Subcutaneous abdominal adipose tissue (tissue), 5 donors: ENCODE measurements at regions not wholly inside any gene's neighbourhood (a gene's known extent, or its start where the extent isn't known, plus 50 kb on each side); places are given as distances from the start of the nearest gene placed in this dataset.

Experiments
- H3K27ac ChIP-seq: one replicate; pipeline ENCODE4 v1.7.0; 2013; ENCODE audit warnings: low read depth, mild to moderate bottlenecking, inconsistent platforms, low read length, moderate library complexity
- H3K27me3 ChIP-seq, 5 donors: one replicate each; pipeline ENCODE4 v1.7.0; 2013; ENCODE audit warnings: low read length in 5 of 5, inconsistent platforms in 1 of 5; ENCODE audit not compliant: control insufficient read depth in 5 of 5, insufficient read depth in 4 of 5
- H3K36me3 ChIP-seq, 5 donors: one replicate each; pipeline ENCODE4 v1.7.0; 2013; ENCODE audit warnings: low read length in 5 of 5; ENCODE audit not compliant: control insufficient read depth in 5 of 5, insufficient read depth in 5 of 5
- H3K4me1 ChIP-seq, 5 donors: one replicate each; pipeline ENCODE4 v1.7.0; 2013; ENCODE audit warnings: low read length in 5 of 5, mild to moderate bottlenecking in 3 of 5, moderate library complexity in 1 of 5; ENCODE audit not compliant: control insufficient read depth in 5 of 5, insufficient read depth in 5 of 5
- H3K4me3 ChIP-seq, 5 donors: one replicate each; pipeline ENCODE4 v1.7.0; 2013; ENCODE audit warnings: low read length in 5 of 5, low read depth in 1 of 5
- H3K9ac ChIP-seq, 5 donors: one replicate each; pipeline ENCODE4 v1.7.0; 2013; ENCODE audit warnings: low read length in 5 of 5, mild to moderate bottlenecking in 4 of 5, moderate library complexity in 3 of 5
- H3K9me3 ChIP-seq, 5 donors: one replicate each; pipeline ENCODE4 v1.7.0; 2013; ENCODE audit warnings: low read length in 5 of 5; ENCODE audit not compliant: control insufficient read depth in 5 of 5
- donor health status: healthy.
- donor health status: healthy.
- donor health status: healthy.
- donor health status: healthy.
- donor health status: healthy.

DNA sequence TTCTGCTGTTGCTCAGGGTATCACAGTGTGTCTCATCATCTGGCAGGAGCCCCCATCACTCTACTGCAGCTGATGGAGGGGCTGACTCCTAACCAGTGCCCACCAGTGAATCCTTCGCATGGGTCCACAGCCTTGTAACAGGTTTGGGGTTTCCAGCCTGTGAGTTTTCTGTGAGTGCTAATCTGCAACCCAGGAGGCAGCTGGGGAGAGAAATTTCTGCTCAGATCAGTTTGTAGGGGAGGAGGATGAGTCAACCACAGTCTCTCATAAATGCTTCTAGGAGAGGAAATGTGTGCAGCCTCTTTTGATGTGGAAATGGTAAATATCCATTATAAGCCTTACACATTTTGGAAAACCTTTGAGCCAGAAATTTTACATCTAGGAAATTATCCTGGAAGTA lies 871.3 kb downstream of the AACS start:
- Histone ChIP-seq H3K9ac (no peak overlapping the region), H3K9me3 (peaks cover 0 to 5% (median 0%) of the 10 kb centered on the region in 5 donors), H3K27me3 (peaks cover 0 to 3% (median 0%) of the 10 kb centered on the region in 5 donors)

DNA sequence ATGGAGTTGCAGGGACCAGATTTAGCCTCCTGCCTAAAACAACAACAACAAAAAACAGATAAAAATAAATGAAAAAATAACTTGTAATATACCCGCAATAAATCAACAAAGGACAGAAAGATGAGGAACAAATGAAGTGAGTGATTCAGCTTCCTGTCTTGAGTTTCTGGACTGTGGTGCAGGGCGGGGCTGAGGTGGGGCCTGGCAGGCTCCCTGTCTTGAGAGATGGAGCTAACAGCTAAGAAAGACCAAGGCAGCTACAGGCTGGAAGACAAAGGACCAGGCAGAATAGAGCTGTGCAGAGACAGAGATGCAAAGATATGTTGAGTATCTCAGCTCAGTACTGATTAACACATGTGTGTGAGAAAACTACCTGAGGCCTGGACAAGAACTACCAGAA lies 879.2 kb downstream of the AACS start:
- Histone ChIP-seq H3K27ac (no peak overlapping the region), H3K9ac (no peak overlapping the region), H3K36me3 (no peaks in the 10 kb centered on the region), H3K27me3 (peaks cover 0 to 5% (median 0%) of the 10 kb centered on the region in 5 donors), H3K9me3 (no peaks in the 10 kb centered on the region), H3K4me3 (no peak overlapping the region), H3K4me1 (no peaks in the 10 kb centered on the region)

More for the DNA sequence above, 871.3 kb downstream of the AACS start:
- no peak overlapping the region for H3K27ac ChIP-seq
- H3K36me3 ChIP-seq: no peaks in the 10 kb centered on the region
- H3K4me3 ChIP-seq: no peak overlapping the region
- no peaks in the 10 kb centered on the region for H3K4me1 ChIP-seq

DNA sequence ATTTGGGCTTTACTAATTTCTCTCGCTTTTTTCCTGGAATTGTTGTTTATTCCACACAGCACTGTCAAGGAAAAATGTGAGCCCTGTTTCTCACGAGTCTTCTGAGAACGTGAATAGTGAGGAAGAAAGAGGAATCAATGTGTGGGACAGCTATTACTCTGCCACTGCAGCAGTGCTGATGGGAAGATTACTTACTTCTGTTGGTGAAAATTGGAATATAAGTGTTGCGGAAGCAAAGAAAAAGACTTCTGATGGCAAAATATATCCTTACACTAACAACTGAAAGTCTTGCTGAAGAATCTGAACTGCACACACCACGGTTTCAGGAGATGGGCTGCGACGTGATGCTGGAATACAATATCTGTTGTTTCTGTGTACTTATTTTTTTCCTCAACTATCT lies 884.2 kb downstream of the AACS start:
- Histone ChIP-seq H3K36me3 (no peaks in the 10 kb centered on the region), H3K9ac (no peak overlapping the region), H3K27me3 (no peaks in the 10 kb centered on the region), H3K9me3 (peaks cover 0 to 6% (median 4%) of the 10 kb centered on the region in 5 donors), H3K4me3 (no peak overlapping the region), H3K27ac (no peak overlapping the region), H3K4me1 (no peaks in the 10 kb centered on the region)

DNA sequence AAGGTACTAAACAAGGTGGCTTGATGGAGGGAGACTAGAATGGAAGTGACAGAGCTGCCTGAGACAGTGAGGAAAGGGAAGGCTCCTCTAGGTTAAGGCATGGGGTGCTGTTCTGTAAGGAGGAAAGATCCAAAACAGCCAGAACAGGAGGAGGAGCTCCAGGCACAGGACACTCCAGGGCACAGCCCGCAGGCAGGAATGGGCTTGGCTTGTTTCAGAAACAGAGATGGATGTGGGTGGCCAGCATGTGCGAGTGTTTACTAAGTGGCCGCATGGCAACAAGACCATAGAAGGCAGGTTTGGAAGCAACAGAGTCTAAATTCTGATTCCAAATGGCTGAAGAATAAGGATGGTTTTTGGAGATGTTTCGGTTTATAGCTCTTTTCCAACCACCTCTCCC lies 889.1 kb downstream of the AACS start:
- Histone ChIP-seq H3K36me3 (no peaks in the 10 kb centered on the region), H3K4me3 (no peak overlapping the region), H3K27me3 (no peaks in the 10 kb centered on the region), H3K9ac (no peak overlapping the region), H3K4me1 (no peaks in the 10 kb centered on the region), H3K9me3 (peaks cover 0 to 6% (median 4%) of the 10 kb centered on the region in 5 donors), H3K27ac (no peak overlapping the region)

DNA sequence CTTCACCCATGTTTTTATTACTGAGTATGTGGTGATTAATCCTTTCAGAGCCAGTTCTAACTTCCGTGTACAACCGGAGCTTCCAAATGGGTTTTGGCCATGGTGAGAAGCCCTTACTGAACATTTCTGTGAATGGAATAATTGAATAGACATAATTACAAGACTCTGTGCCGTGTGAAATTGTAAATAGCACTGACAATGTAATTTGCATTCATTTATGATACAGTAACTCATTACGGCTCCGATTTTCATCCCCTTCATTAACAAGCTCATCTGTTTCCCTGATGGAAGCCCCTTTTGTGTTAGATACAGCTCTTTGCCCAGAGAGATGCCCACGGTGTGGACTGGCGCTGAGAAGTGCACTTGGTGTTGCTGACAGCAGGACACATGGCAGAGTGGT lies 891.0 kb downstream of the AACS start:
- Histone ChIP-seq H3K36me3 (no peaks in the 10 kb centered on the region), H3K27me3 (no peaks in the 10 kb centered on the region), H3K9ac (no peak overlapping the region), H3K4me1 (no peaks in the 10 kb centered on the region), H3K9me3 (peaks cover 0 to 10% (median 8%) of the 10 kb centered on the region in 5 donors), H3K27ac (no peak overlapping the region), H3K4me3 (no peak overlapping the region)

DNA sequence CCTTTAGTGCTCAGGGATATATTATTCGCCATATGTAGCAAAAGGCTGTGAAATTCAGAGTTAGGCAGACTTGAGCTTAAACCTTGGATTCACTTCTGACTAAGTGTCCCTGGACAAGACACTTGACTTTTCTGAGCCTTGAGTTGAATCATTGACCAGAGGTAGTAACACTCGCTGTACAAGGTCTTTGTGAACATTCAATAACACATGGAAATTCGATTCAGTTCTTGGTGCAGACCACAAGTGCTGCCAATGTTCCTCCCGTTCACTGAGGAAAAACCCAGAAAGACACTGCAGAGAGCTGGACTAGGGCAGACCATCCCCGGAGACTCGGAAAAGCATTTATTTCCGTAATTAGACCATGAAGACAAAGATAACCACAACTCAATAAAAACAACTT lies 901.4 kb downstream of the AACS start:
- Histone ChIP-seq H3K9ac (no peak overlapping the region), H3K9me3 (no peaks in the 10 kb centered on the region), H3K4me1 (no peaks in the 10 kb centered on the region), H3K27me3 (no peaks in the 10 kb centered on the region), H3K36me3 (no peaks in the 10 kb centered on the region), H3K4me3 (no peak overlapping the region), H3K27ac (no peak overlapping the region)

DNA sequence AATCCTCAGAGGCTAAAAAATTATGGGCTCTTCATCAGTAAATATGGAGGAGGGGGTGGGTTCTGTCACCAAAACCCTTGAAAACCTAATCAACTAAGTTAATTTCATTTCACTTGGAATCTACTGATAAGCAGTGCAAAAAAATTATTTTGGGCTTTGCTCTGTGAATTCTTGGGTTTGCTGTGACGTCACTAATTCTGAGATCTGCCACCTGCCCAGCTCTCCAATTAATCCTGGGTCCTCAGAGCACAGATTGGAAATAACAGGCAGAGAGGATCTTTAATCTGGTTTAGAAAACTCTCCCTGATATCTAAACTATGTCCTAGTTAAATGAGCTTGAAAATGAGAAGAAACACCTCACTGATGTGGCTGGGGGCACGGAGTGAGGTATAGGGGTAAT lies 903.2 kb downstream of the AACS start:
- Histone ChIP-seq H3K36me3 (no peaks in the 10 kb centered on the region), H3K4me3 (no peak overlapping the region), H3K27me3 (no peaks in the 10 kb centered on the region), H3K9ac (no peak overlapping the region), H3K4me1 (no peaks in the 10 kb centered on the region), H3K9me3 (peaks cover 0 to 5% (median 0%) of the 10 kb centered on the region in 5 donors), H3K27ac (no peak overlapping the region)

DNA sequence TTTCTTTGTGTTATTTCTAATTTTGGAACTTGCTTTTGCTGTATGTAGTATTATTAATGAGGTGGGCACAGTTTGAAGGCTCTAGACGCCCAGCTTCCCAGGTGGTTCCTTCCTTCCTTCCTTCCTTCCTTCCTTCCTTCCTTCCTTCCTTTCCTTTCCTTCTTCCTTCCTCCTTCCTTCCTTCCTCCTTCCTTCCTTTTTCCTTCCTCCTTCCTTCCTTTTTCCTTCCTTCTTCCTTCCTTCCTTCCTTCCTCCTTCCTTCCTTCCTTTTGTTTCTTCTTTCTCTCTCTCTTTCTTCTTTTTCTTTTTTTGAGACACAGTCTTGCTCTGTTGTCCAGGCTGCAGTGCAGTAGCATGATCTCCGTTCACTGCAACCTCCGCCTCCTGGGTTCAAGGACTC lies 906.7 kb downstream of the AACS start:
- Histone ChIP-seq H3K9me3 (peaks cover 0 to 7% (median 0%) of the 10 kb centered on the region in 5 donors), H3K27ac (no peak overlapping the region), H3K27me3 (no peaks in the 10 kb centered on the region), H3K9ac (no peak overlapping the region), H3K4me3 (no peak overlapping the region), H3K36me3 (no peaks in the 10 kb centered on the region), H3K4me1 (no peaks in the 10 kb centered on the region)

DNA sequence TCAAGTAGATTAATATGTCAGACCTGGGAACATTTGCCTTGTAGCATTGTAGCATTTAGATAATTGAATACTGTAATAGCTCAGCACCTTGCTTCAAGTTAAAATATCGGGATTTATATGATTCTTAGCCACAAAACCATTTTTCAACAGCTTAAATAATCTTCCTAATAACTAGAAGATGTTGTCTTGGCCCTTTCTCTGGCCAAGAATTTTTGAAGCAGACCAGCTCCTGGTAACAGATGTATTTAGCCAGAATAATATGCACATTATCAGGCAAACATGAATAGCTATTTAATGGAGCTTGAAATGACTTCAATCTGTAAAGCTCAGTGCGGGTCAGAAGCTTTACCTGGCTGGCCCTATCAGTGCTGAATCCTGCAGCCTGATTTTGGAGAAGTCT lies 913.1 kb downstream of the AACS start:
- peaks cover 0 to 7% (median 3%) of the 10 kb centered on the region in 5 donors for H3K27me3 ChIP-seq
- no peaks in the 10 kb centered on the region for H3K36me3 ChIP-seq
- H3K4me1 ChIP-seq: peaks cover 0 to 4% (median 2%) of the 10 kb centered on the region in 5 donors
- peaks cover 0 to 2% (median 0%) of the 10 kb centered on the region in 5 donors for H3K9me3 ChIP-seq
- no peak overlapping the region for H3K27ac ChIP-seq
- no peak overlapping the region for H3K4me3 ChIP-seq
- no peak overlapping the region for H3K9ac ChIP-seq

DNA sequence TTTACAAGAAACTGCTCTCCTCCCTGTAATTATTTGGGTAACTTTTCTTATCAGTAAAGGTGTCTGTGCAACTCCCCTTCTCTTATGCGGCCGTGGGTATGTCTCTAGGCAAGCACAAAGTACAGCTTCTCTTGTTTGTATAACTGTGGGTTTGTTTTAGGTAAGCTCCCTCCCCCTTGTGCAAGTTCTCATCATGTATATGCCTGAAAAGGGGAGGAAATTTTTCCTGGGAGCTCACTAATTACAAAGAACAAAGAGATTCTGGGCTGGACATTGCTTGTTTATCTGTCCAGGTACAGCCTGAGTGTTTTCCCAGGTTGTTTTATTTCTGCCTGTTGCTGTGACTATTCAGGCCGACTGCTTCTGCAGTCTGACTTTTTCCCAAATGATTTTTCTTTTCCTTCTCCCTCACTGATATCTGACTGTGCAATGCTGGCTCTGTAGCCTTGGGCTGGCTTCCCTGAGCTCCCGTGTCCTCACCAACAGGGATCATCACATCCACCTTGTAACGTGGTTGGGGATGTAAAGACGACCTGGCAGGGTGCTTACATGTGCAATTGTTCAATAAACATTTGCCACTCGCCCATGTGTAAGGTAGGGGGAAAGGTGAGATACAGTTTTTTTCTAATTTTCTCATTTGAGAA lies 916.5 kb downstream of the AACS start:
- no peak overlapping the region for H3K9ac ChIP-seq

More for the DNA sequence above, 916.5 kb downstream of the AACS start:
- Histone ChIP-seq H3K27ac (no peak overlapping the region), H3K4me3 (no peak overlapping the region), H3K9me3 (no peaks in the 10 kb centered on the region), H3K36me3 (no peaks in the 10 kb centered on the region), H3K4me1 (peaks cover 0 to 11% (median 8%) of the 10 kb centered on the region in 5 donors), H3K27me3 (peaks cover 4 to 29% (median 16%) of the 10 kb centered on the region in 5 donors)
